Activated effector memory CD4-positive, alpha-beta T cell treated with Interleukin-2 at 50 U/mL for 16 hours (primary cell): ENCODE measurements at regions not wholly inside any gene's neighbourhood (a gene's known extent, or its start where the extent isn't known, plus 50 kb on each side); places are given as distances from the start of the nearest gene placed in this dataset.

Experiments used
- DNase-seq: peaks from one replicate; pipeline ENCODE4 v3.0.0-alpha.2; 2020

- DNase-seq: no peak
Observed at GRCh38 chr3:11089931-11090330, 64.4 kb upstream of the HRH1 start.

DNA sequence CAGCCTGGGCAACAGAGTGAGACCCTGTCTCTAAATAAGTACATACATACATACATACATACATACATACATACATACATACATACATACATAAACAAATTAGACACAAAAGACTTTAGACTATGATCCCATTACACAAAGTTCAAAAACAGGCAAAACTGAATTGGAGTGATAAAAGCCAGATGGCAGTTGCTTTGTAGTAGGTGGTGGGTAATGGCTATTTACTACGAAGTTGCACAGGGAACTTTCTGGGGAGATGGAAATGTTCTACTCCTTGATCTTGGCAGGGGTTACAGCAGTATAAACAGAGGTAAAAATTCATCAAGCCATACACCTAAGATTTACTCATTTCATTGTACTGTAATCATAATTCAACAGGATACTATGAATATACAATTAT, 63.7 kb upstream of the HRH1 start:
- no peak for DNase-seq

DNA sequence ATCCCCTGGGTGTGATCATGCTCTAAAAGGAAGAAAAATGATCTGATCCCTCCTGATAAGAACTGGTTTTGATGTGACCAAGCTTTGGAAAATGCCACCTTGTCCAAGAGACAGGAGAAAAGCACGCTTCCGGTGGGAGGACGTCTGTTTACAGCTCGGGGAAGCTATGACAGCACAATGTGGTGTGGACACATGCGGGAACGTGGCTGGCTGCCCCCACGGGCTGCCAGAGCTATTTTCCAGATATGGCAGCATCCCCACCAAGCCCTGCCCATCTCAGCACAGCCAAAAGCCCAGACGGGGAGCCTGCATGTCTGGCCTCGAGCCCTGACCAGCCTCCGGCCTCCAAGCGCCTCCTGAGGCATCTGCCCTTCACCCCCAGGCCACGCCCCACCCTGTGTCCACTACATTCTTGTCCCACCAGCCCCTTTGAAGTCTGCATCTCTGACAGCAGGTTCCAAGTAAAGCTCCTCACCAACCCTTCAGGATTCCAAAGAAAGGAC, 63.2 kb upstream of the HRH1 start:
- DNase-seq: no peak

- DNase-seq: no peak
Observed at GRCh38 chr3:11091791-11092190, 62.5 kb upstream of the HRH1 start.

- no peak for DNase-seq
Observed at GRCh38 chr3:11093823-11094340, 60.4 kb upstream of the HRH1 start.

GRCh38 chr3:11095932-11096265, 58.4 kb upstream of the HRH1 start:
- no peak for DNase-seq

- peak; percentile 2 for DNase-seq
Observed at GRCh38 chr3:11096266-11097139, 57.8 kb upstream of the HRH1 start.

DNA sequence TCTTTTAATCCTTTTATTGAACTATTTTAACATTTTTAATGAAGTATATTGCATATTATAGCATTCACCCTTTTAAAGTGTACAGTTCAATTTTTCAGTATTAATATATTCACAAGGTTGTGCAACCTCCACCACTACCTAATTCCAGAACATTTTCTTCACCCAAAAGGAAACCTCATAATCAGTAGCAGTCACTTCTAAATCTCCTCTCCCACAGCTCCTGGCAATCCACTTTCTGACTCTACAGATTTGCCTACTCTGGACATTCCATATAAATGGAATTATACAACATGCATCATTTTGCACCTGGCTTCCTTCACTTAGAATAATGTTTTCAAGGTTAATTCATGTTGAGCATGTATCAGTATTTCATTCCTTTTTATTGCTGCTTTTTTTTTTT, 55.0 kb upstream of the HRH1 start:
- DNase-seq: no peak
